HCT116 (cell line): ENCODE measurements at regions not wholly inside any gene's neighbourhood (a gene's known extent, or its start where the extent isn't known, plus 50 kb on each side); places are given as distances from the start of the nearest gene placed in this dataset.

Experiments
- ATAC-seq: fragments of 200-7000 bp; cut with Tn5 transposase; 2 replicates; pipeline ENCODE4 v1.9.1; 2020; ENCODE audit warnings: mild to moderate bottlenecking, moderate library complexity
- BruUV-seq: library from RNA; stranded (reverse); fragments of 400-500 nt; replicated peaks from 2 replicates; lab custom pipeline; 2021; lab: Mats Ljungman, UMichigan
- CTCF ChIA-PET: fragments of 300-600 bp; sonication (Branson Sonifier 250); formaldehyde crosslinking; loops from one replicate; lab custom pipeline; 2021; ENCODE audit warnings: antibody characterized with exemption; lab: Charles Lee
- POLR2A ChIA-PET: fragments of 300-600, 350-600 bp; sonication (Branson Sonifier 250); formaldehyde crosslinking; loops from one replicate; lab custom pipeline; 2021; ENCODE audit warnings: antibody characterized with exemption; lab: Charles Lee
- RAD21 ChIA-PET, 2 experiments: fragments of 300-600 bp; sonication (Branson Sonifier 250); formaldehyde crosslinking; loops; one replicate each; lab custom pipeline; 2023; ENCODE audit warnings: low total read pairs in 2 of 2; ENCODE audit not compliant: uncharacterized antibody in 2 of 2, unreplicated experiment in 2 of 2, low non-redundant PET in 1 of 2; lab: Charles Lee
- DNase-seq: peaks from one replicate; pipeline ENCODE4 v3.0.0-alpha.2; 2010; ENCODE audit warnings: low read depth, low spot score
- H2AFZ ChIP-seq: fragments of 200-600 bp; shearing (Covaris generic), sonication (generic); 2 replicates; pipeline ENCODE4 v1.6.1; 2017; ENCODE audit warnings: low read depth, mixed run types, mixed read lengths, antibody characterized with exemption, low read length; ENCODE audit not compliant: poor library complexity, severe bottlenecking
- H3K27ac ChIP-seq: 2 replicates; pipeline ENCODE4 v1.5.1; 2012; ENCODE audit warnings: low read depth, low read length
- H3K27me3 ChIP-seq: fragments of 200-600 bp; sonication (generic); 2 replicates; pipeline ENCODE4 v1.6.1; 2016; ENCODE audit warnings: mixed run types, low read length, mixed read lengths; ENCODE audit not compliant: insufficient read depth
- H3K36me3 ChIP-seq, 2 experiments: fragments of 200-500 bp in 1 of 2; fragments of 200-600 bp in 1 of 2; sonication (Bioruptor generic) in 1 of 2; sonication (generic) in 1 of 2; 2 replicates each; pipeline versions ENCODE4 v1.5.1 to v1.6.1; 2014 to 2016; ENCODE audit warnings: low read length in 2 of 2, inconsistent platforms in 1 of 2, mixed read lengths in 1 of 2, mixed run types in 1 of 2; ENCODE audit not compliant: insufficient read depth in 2 of 2, control insufficient read depth in 1 of 2
- H3K4me1 ChIP-seq, 2 experiments: fragments of 200-600 bp in 1 of 2; sonication (generic) in 1 of 2; 2 replicates each; pipeline versions ENCODE4 v1.5.1 to v1.6.1; 2012 to 2017; ENCODE audit warnings: low read length in 2 of 2, inconsistent platforms in 1 of 2, mild to moderate bottlenecking in 1 of 2, mixed read lengths in 1 of 2, mixed run types in 1 of 2, moderate library complexity in 1 of 2; ENCODE audit not compliant: insufficient read depth in 2 of 2, control insufficient read depth in 1 of 2
- H3K4me2 ChIP-seq: fragments of 200-600 bp; sonication (generic); 2 replicates; pipeline ENCODE4 v1.6.1; 2017; ENCODE audit warnings: mixed run types, low read length, mixed read lengths
- H3K4me3 ChIP-seq, 2 experiments: fragments of 200-600 bp in 1 of 2; sonication (generic) in 1 of 2; replicated peaks in 1 of 2; 2 replicates each; pipeline ENCODE4 v1.5.1; 2011 to 2016; ENCODE audit warnings: low read length in 2 of 2, control low read depth in 1 of 2, low read depth in 1 of 2, mild to moderate bottlenecking in 1 of 2, mixed read lengths in 1 of 2, mixed run types in 1 of 2
- H3K79me2 ChIP-seq: fragments of 200-600 bp; sonication (generic); 2 replicates; pipeline ENCODE4 v1.6.1; 2017; ENCODE audit warnings: mild to moderate bottlenecking, mixed run types, low read length, moderate library complexity, mixed read lengths; ENCODE audit not compliant: insufficient read depth
- H3K9ac ChIP-seq: fragments of 200-600 bp; sonication (generic); 2 replicates; pipeline ENCODE4 v1.6.1; 2016; ENCODE audit warnings: low read length, mixed read lengths
- H3K9me2 ChIP-seq: fragments of 200-600 bp; sonication (generic), shearing (Covaris generic); 2 replicates; pipeline ENCODE4 v1.6.1; 2017; ENCODE audit warnings: mixed run types, mild to moderate bottlenecking, moderate library complexity; ENCODE audit not compliant: insufficient read depth
- H3K9me3 ChIP-seq, 2 experiments: fragments of 200-500 bp in 1 of 2; fragments of 200-600 bp in 1 of 2; sonication (Bioruptor generic) in 1 of 2; sonication (generic) in 1 of 2; 2 replicates each; pipeline ENCODE4 v1.6.1; 2014 to 2017; ENCODE audit warnings: low read length in 2 of 2, mixed read lengths in 2 of 2, inconsistent platforms in 1 of 2, low read depth in 1 of 2, mild to moderate bottlenecking in 1 of 2, mixed run types in 1 of 2, moderate library complexity in 1 of 2; ENCODE audit not compliant: control insufficient read depth in 1 of 2, insufficient read depth in 1 of 2
- H4K20me1 ChIP-seq: fragments of 200-600 bp; sonication (generic), shearing (Covaris generic); 2 replicates; pipeline ENCODE4 v1.6.1; 2017; ENCODE audit warnings: mixed run types, mild to moderate bottlenecking, moderate library complexity; ENCODE audit not compliant: insufficient read depth
- CEBPB ChIP-seq: IDR thresholded peaks from 2 replicates; pipeline ENCODE4 v1.6.1; 2012; ENCODE audit warnings: low read depth
- EGR1 ChIP-seq: IDR thresholded peaks from 2 replicates; pipeline ENCODE4 v1.6.1; 2012; ENCODE audit warnings: low read depth
- ELF1 ChIP-seq: IDR thresholded peaks from 2 replicates; pipeline ENCODE4 v1.6.1; 2012; ENCODE audit warnings: low read depth, borderline replicate concordance
- EZH2phosphoT487 ChIP-seq: fragments of 200-600 bp; IDR thresholded peaks from 2 replicates; pipeline ENCODE4 v1.6.1; 2018; ENCODE audit warnings: antibody characterized with exemption, borderline replicate concordance
- POLR2AphosphoS5 ChIP-seq: IDR thresholded peaks from 2 replicates; pipeline ENCODE4 v1.6.1; 2011; ENCODE audit warnings: mild to moderate bottlenecking, low read depth, low read length, moderate library complexity
- RAD21 ChIP-seq: IDR thresholded peaks from 2 replicates; pipeline ENCODE4 v1.6.1; 2012; ENCODE audit warnings: low read depth, mild to moderate bottlenecking
- SP1 ChIP-seq: IDR thresholded peaks from 2 replicates; pipeline ENCODE4 v1.6.1; 2012; ENCODE audit warnings: low read depth
- TCF7L2 ChIP-seq: IDR thresholded peaks from 2 replicates; pipeline ENCODE4 v1.7.0; 2011; ENCODE audit warnings: borderline replicate concordance, inconsistent platforms; ENCODE audit not compliant: insufficient read depth, insufficient read length; ENCODE audit errors: extremely low read depth
- YY1 ChIP-seq: IDR thresholded peaks from 2 replicates; pipeline ENCODE4 v1.6.1; 2011; ENCODE audit warnings: low read length, low read depth, moderate library complexity, mild to moderate bottlenecking; ENCODE audit not compliant: insufficient replicate concordance; ENCODE audit errors: extremely low read depth
- ZFX ChIP-seq: fragments of 450-650 bp; IDR thresholded peaks from 2 replicates; pipeline ENCODE4 v1.6.1; 2017
- ZNF274 ChIP-seq: fragments of 200-500 bp; sonication (Bioruptor generic); IDR thresholded peaks from 2 replicates; pipeline ENCODE4 v1.6.1; 2014; ENCODE audit warnings: mild to moderate bottlenecking, low read depth, low read length, inconsistent platforms
- intact Hi-C: fragments of 100-400 bp; cut with micrococcal nuclease; formaldehyde crosslinking; loops from 2 replicates; pipeline ENCODE4 v1.10.0; 2022
- TF ChIP-seq, protein P1 (sequence below): IDR thresholded peaks from 2 replicates; pipeline ENCODE4 v1.6.1; 2012; ENCODE audit warnings: low read depth
- TF ChIP-seq, protein P2 (sequence below): IDR thresholded peaks from 2 replicates; pipeline ENCODE4 v1.6.1; 2011; ENCODE audit warnings: mild to moderate bottlenecking, low read length, moderate library complexity; ENCODE audit not compliant: insufficient replicate concordance; ENCODE audit errors: extremely low read depth
- TF ChIP-seq, protein P3 (sequence below): IDR thresholded peaks from 2 replicates; pipeline ENCODE4 v1.6.1; 2012
- TF ChIP-seq, protein P4 (sequence below): IDR thresholded peaks from 2 replicates; pipeline ENCODE4 v1.6.1; 2012

DNA sequence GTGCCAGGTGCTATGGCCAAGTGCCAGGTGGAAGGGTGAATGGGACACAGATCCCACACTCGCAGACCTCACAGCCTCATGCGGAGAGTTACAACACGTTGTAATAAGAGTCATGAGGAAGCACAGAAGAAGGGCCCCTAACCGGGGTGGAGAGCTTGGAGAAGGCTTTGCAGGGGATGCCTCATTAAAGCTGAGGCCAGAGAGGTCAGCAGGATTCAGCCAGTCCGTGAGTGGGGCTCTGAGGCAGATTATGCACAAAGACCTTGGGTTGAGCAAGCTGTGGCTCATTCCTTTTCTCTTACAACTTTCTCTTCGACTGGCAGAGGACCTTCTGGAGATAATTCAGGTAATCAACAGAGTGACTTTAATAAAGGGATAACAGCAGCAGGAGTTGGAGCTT lies 65.3 kb upstream of the SNRK start (continued):
- TF ChIP-seq, protein P1, sequence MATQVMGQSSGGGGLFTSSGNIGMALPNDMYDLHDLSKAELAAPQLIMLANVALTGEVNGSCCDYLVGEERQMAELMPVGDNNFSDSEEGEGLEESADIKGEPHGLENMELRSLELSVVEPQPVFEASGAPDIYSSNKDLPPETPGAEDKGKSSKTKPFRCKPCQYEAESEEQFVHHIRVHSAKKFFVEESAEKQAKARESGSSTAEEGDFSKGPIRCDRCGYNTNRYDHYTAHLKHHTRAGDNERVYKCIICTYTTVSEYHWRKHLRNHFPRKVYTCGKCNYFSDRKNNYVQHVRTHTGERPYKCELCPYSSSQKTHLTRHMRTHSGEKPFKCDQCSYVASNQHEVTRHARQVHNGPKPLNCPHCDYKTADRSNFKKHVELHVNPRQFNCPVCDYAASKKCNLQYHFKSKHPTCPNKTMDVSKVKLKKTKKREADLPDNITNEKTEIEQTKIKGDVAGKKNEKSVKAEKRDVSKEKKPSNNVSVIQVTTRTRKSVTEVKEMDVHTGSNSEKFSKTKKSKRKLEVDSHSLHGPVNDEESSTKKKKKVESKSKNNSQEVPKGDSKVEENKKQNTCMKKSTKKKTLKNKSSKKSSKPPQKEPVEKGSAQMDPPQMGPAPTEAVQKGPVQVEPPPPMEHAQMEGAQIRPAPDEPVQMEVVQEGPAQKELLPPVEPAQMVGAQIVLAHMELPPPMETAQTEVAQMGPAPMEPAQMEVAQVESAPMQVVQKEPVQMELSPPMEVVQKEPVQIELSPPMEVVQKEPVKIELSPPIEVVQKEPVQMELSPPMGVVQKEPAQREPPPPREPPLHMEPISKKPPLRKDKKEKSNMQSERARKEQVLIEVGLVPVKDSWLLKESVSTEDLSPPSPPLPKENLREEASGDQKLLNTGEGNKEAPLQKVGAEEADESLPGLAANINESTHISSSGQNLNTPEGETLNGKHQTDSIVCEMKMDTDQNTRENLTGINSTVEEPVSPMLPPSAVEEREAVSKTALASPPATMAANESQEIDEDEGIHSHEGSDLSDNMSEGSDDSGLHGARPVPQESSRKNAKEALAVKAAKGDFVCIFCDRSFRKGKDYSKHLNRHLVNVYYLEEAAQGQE = no peak

DNA sequence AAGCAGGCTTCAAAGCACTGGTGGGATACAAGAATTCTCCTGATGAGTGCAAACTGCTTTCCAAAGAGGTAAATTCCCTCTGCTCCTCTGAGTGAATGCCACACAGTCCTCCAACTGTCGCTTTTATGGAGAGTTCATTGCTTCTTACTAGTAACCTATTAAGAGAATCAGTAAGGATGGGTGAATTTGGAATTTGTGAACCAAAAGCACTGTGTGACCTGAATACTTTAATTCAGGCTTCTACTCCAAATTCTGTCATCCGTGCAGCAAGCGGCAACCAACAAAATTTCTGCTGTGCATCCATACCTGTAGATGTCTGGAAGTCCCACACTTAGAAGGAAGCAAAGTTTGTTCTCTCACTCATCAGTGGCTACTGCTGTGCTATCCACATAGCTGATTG lies 66.7 kb upstream of the SNRK start:
- ChIA-PET CTCF (no interaction called here), RAD21 (no interaction called here), POLR2A (no interaction called here)
- intact Hi-C loops = no loop called here
- DNase-seq = no peak
- Histone ChIP-seq H3K4me3 (no peak overlapping the region), H3K4me1 (peaks cover 0 to 7% of the 10 kb centered on the region in 2 experiments; a peak in 2 of 4 replicates), H3K27ac (no peak overlapping the region), H3K27me3 (no peaks in the 10 kb centered on the region), H4K20me1 (no peaks in the 10 kb centered on the region), H3K9me3 (no peaks in the 10 kb centered on the region), H3K79me2 (no peaks in the 10 kb centered on the region), H3K9me2 (no peaks in the 10 kb centered on the region), H3K4me2 (no peak overlapping the region), H3K36me3 (no peaks in the 10 kb centered on the region), H3K9ac (no peak overlapping the region), H2AFZ (no peak overlapping the region)
- ATAC-seq = no peak
- BruUV-seq = no TSS peak
- TF ChIP-seq, protein P2, sequence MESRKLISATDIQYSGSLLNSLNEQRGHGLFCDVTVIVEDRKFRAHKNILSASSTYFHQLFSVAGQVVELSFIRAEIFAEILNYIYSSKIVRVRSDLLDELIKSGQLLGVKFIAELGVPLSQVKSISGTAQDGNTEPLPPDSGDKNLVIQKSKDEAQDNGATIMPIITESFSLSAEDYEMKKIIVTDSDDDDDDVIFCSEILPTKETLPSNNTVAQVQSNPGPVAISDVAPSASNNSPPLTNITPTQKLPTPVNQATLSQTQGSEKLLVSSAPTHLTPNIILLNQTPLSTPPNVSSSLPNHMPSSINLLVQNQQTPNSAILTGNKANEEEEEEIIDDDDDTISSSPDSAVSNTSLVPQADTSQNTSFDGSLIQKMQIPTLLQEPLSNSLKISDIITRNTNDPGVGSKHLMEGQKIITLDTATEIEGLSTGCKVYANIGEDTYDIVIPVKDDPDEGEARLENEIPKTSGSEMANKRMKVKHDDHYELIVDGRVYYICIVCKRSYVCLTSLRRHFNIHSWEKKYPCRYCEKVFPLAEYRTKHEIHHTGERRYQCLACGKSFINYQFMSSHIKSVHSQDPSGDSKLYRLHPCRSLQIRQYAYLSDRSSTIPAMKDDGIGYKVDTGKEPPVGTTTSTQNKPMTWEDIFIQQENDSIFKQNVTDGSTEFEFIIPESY = no peak
- TF ChIP-seq, protein P3, sequence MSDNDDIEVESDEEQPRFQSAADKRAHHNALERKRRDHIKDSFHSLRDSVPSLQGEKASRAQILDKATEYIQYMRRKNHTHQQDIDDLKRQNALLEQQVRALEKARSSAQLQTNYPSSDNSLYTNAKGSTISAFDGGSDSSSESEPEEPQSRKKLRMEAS = no peak
- TF ChIP-seq ZFX (no peak), ZNF274 (no peak), TCF7L2 (no peak), SP1 (no peak), YY1 (no peak), EGR1 (no peak), CEBPB (no peak), POLR2AphosphoS5 (no peak), ELF1 (no peak), EZH2phosphoT487 (no peak), RAD21 (no peak)
- TF ChIP-seq, protein P1 = no peak
- TF ChIP-seq, protein P4, sequence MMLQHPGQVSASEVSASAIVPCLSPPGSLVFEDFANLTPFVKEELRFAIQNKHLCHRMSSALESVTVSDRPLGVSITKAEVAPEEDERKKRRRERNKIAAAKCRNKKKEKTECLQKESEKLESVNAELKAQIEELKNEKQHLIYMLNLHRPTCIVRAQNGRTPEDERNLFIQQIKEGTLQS = no peak
